ENCODE measurements at regions not wholly inside any gene's neighbourhood (a gene's known extent, or its start where the extent isn't known, plus 50 kb on each side); places are given as distances from the start of the nearest gene placed in this dataset.

- no peak overlapping the region for H3K27ac ChIP-seq
- no peak for TF ChIP-seq CTCF (conservative IDR thresholded peaks at IDR 0.05)
- TF ChIP-seq ZFX (IDR thresholded peaks at IDR 0.05) = no peak
These were observed 120.0 kb upstream of the TGFBR2 start for GRCh38 chr3:30486368-30486767.

- TF ChIP-seq CTCF (conservative IDR thresholded peaks at IDR 0.05) (no peak), ZFX (IDR thresholded peaks at IDR 0.05) (no peak)
- no peak overlapping the region for H3K27ac ChIP-seq
These were observed 118.2 kb upstream of the TGFBR2 start for GRCh38 chr3:30488070-30488756.

GRCh38 chr3:30492322-30493192 lies 113.8 kb upstream of the TGFBR2 start:
- TF ChIP-seq ZFX (IDR thresholded peaks at IDR 0.05) = no peak
- no peak for TF ChIP-seq CTCF (conservative IDR thresholded peaks at IDR 0.05)

GRCh38 chr3:30493911-30494311 lies 112.5 kb upstream of the TGFBR2 start:
- TF ChIP-seq ZFX (IDR thresholded peaks at IDR 0.05) = no peak
- TF ChIP-seq CTCF (conservative IDR thresholded peaks at IDR 0.05) = no peak
- no peak overlapping the region for H3K27ac ChIP-seq

More at GRCh38 chr3:30492322-30493192, 113.8 kb upstream of the TGFBR2 start:
- no peak overlapping the region for H3K27ac ChIP-seq

GRCh38 chr3:30495172-30496065 lies 111.0 kb upstream of the TGFBR2 start:
- TF ChIP-seq ZFX (IDR thresholded peaks at IDR 0.05) (no peak), CTCF (conservative IDR thresholded peaks at IDR 0.05) (no peak)
- H3K27ac ChIP-seq = no peak overlapping the region

GRCh38 chr3:30496066-30496966 lies 110.1 kb upstream of the TGFBR2 start:
- no peak overlapping the region for H3K27ac ChIP-seq
- TF ChIP-seq ZFX (IDR thresholded peaks at IDR 0.05) = no peak

GRCh38 chr3:30498587-30498967 lies 107.8 kb upstream of the TGFBR2 start:
- TF ChIP-seq CTCF (conservative IDR thresholded peaks at IDR 0.05) (no peak), ZFX (IDR thresholded peaks at IDR 0.05) (no peak)
- H3K27ac ChIP-seq = no peak overlapping the region
